ENCODE measurements at regions not wholly inside any gene's neighbourhood (a gene's known extent, or its start where the extent isn't known, plus 50 kb on each side); places are given as distances from the start of the nearest gene placed in this dataset.

DNA sequence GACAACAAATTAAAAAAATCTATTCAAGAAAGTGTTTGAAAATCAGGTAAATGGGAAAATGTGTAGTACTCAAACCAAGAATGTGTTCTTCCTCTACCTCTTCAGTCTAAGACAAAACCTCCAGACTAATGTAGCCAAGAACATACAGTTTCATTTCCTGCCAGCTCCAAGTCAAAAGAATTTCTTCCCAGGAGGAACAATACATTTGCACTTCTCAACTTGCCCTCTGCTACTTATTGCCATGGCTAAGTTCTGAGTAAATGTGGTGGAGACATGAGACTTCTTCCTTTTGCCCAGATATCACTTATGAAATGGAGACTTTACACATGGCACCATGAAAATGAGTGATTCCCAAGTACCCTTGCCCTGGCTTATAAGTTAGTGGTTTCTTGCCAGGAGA lies 2112.2 kb upstream of the C9orf72 start:
- Mint-ChIP-seq H3K27ac (no peak overlapping the region), H3K9me3 (peaks cover 7 to 11% (median 9%) of the 10 kb centered on the region in 3 donors), H3K4me1 (no peaks in the 10 kb centered on the region), H3K36me3 (no peaks in the 10 kb centered on the region), H3K27me3 (no peaks in the 10 kb centered on the region), H3K4me3 (no peak overlapping the region)
- Histone ChIP-seq H3K4me1 (ENCODE audit: control insufficient read depth in 1 of 2, extremely low read depth in 1 of 2, insufficient read depth in 2 of 2, low read length in 2 of 2) (no peaks in the 10 kb centered on the region), H3K4me3 (ENCODE audit: control insufficient read depth in 1 of 2, extremely low read depth in 1 of 2, low read length in 1 of 2) (no peak overlapping the region), H3K27ac (ENCODE audit: low read length) (no peak overlapping the region), H3K9me3 (no peaks in the 10 kb centered on the region), H3K27me3 (replicated peaks in 1 of 2; ENCODE audit: control insufficient read depth in 2 of 2, extremely low read depth in 1 of 2, insufficient read depth in 2 of 2, low read length in 1 of 2) (no peaks in the 10 kb centered on the region), H3K36me3 (ENCODE audit: control insufficient read depth in 2 of 2, extremely low read depth in 1 of 2, insufficient read depth in 1 of 2, low read length in 1 of 2) (no peaks in the 10 kb centered on the region)
- no peak for DNase-seq
- CTCF ChIA-PET, result no interaction called here
- POLR2A ChIA-PET, result no interaction called here
- no peak for ATAC-seq (replicated peaks in 1 of 4)

DNA sequence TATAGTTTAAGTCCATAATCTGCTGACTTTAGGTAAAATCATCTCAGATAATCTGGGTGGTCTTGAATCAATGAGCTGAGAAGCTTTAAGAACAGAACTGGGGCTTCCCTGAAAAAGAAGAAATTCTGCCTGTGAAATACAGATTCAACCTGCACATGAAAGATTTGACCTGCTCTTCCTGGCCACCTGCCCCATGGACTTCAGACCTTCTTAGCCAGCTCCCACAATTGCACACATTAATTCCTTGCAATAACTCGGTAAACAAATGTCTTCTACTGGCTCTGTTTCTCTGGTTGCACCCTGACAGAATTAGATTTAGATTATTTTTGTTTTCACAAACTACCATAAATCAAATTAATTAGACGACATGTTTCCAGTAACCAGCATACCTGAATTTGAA lies 2117.9 kb upstream of the C9orf72 start:
- POLR2A ChIA-PET, result no interaction called here
- Histone ChIP-seq H3K27me3 (replicated peaks in 1 of 2; ENCODE audit: control insufficient read depth in 2 of 2, extremely low read depth in 1 of 2, insufficient read depth in 2 of 2, low read length in 1 of 2) (no peaks in the 10 kb centered on the region), H3K4me3 (ENCODE audit: control insufficient read depth in 1 of 2, extremely low read depth in 1 of 2, low read length in 1 of 2) (no peak overlapping the region), H3K27ac (ENCODE audit: low read length) (no peak overlapping the region), H3K9me3 (no peaks in the 10 kb centered on the region), H3K36me3 (ENCODE audit: control insufficient read depth in 2 of 2, extremely low read depth in 1 of 2, insufficient read depth in 1 of 2, low read length in 1 of 2) (no peaks in the 10 kb centered on the region), H3K4me1 (ENCODE audit: control insufficient read depth in 1 of 2, extremely low read depth in 1 of 2, insufficient read depth in 2 of 2, low read length in 2 of 2) (no peaks in the 10 kb centered on the region)
- CTCF ChIA-PET, result no interaction called here
- Mint-ChIP-seq H3K27me3 (no peaks in the 10 kb centered on the region), H3K27ac (no peak overlapping the region), H3K36me3 (no peaks in the 10 kb centered on the region), H3K4me1 (no peaks in the 10 kb centered on the region), H3K9me3 (peaks cover 9 to 18% (median 17%) of the 10 kb centered on the region in 3 donors), H3K4me3 (no peak overlapping the region)
- no CpG with 5 or more reads among the region's 2 CpGs for WGBS (ENCODE audit: insufficient coverage)
- DNase-seq (no peak), ATAC-seq (replicated peaks in 1 of 4) (no peak)

DNA sequence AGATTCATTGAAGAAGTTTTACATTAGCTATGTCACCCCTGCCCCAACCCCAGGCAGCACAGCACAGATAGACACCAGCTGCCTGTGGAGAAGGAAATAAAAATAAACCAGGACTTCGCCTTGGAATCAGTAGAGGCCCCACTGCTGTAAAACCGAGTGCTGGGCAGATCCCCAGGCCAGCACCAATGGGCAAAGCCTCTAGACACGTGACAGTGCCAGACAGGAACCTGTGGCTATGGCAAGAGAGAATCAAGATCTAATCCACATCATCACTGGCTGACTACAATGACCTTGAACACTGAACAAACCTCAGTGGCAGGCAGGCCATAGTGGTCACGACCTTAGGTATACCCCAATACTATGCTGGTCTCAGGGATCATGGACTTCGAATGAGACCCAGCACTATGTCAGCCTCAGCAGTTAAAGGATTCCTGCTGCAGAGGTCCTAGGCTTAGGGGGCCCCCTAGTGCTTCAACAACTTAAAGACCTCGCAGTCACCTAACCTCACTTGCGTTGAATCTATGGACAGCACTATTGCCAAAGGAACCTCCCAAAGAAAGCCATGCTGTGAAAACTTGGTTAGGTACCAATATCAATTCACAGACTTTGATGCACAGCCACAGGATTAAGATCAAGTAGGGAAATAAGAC lies 2118.6 kb upstream of the C9orf72 start:
- CTCF ChIA-PET, result no interaction called here

DNA sequence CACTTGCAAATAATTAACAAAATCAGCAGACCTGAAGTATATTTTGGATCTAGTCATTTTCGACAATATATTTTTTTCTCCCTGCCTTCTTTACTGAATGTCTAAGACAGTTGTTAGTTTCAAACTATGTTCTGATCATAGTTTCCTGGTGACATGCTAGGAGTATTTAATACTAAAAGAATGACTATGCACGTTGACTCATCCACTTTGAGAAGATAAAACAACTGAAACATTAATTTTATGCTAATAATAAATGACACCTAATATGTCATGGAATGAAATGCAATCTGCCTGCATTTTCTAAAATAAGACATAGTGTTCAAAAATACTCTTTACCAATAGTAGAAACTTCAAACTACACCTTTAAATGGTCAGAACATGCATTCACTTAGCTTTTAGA lies 2123.7 kb upstream of the C9orf72 start:
- Mint-ChIP-seq H3K9me3 (peaks cover 6 to 16% (median 12%) of the 10 kb centered on the region in 3 donors), H3K4me1 (no peaks in the 10 kb centered on the region), H3K27me3 (no peaks in the 10 kb centered on the region), H3K36me3 (no peaks in the 10 kb centered on the region), H3K4me3 (no peak overlapping the region), H3K27ac (no peak overlapping the region)
- no CpG with 5 or more reads among the region's 2 CpGs for whole genome bisulfite sequencing (ENCODE audit: insufficient coverage)
- H3K9me3 ChIP-seq, result no peaks in the 10 kb centered on the region
- H3K36me3 ChIP-seq (ENCODE audit: control insufficient read depth in 2 of 2, extremely low read depth in 1 of 2, insufficient read depth in 1 of 2, low read length in 1 of 2), result no peaks in the 10 kb centered on the region
- ATAC-seq (replicated peaks in 1 of 4), result no peak
- ChIA-PET CTCF (no interaction called here), POLR2A (no interaction called here)
- no peaks in the 10 kb centered on the region for H3K4me1 ChIP-seq (ENCODE audit: control insufficient read depth in 1 of 2, extremely low read depth in 1 of 2, insufficient read depth in 2 of 2, low read length in 2 of 2)
- no peak for DNase-seq
- H3K4me3 ChIP-seq (ENCODE audit: control insufficient read depth in 1 of 2, extremely low read depth in 1 of 2, low read length in 1 of 2), result no peak overlapping the region
- no peak overlapping the region for H3K27ac ChIP-seq (ENCODE audit: low read length)
- no peaks in the 10 kb centered on the region for H3K27me3 ChIP-seq (replicated peaks in 1 of 2; ENCODE audit: control insufficient read depth in 2 of 2, extremely low read depth in 1 of 2, insufficient read depth in 2 of 2, low read length in 1 of 2)

More for the DNA sequence above, 2118.6 kb upstream of the C9orf72 start:
- H3K9me3 ChIP-seq, result no peaks in the 10 kb centered on the region
- Mint-ChIP-seq H3K27ac (no peak overlapping the region), H3K27me3 (no peaks in the 10 kb centered on the region), H3K4me1 (no peaks in the 10 kb centered on the region), H3K36me3 (no peaks in the 10 kb centered on the region), H3K9me3 (peaks cover 9 to 18% (median 17%) of the 10 kb centered on the region in 3 donors), H3K4me3 (no peak overlapping the region)
- H3K36me3 ChIP-seq (ENCODE audit: control insufficient read depth in 2 of 2, extremely low read depth in 1 of 2, insufficient read depth in 1 of 2, low read length in 1 of 2), result no peaks in the 10 kb centered on the region
- no peaks in the 10 kb centered on the region for H3K27me3 ChIP-seq (replicated peaks in 1 of 2; ENCODE audit: control insufficient read depth in 2 of 2, extremely low read depth in 1 of 2, insufficient read depth in 2 of 2, low read length in 1 of 2)
- WGBS (ENCODE audit: insufficient coverage), result 37% methylated on average over 5 of the region's 7 CpGs
- H3K27ac ChIP-seq (ENCODE audit: low read length), result no peak overlapping the region
- H3K4me1 ChIP-seq (ENCODE audit: control insufficient read depth in 1 of 2, extremely low read depth in 1 of 2, insufficient read depth in 2 of 2, low read length in 2 of 2), result no peaks in the 10 kb centered on the region
- no peak for ATAC-seq (replicated peaks in 1 of 4)
- POLR2A ChIA-PET, result no interaction called here
- H3K4me3 ChIP-seq (ENCODE audit: control insufficient read depth in 1 of 2, extremely low read depth in 1 of 2, low read length in 1 of 2), result no peak overlapping the region
- DNase-seq, result no peak

DNA sequence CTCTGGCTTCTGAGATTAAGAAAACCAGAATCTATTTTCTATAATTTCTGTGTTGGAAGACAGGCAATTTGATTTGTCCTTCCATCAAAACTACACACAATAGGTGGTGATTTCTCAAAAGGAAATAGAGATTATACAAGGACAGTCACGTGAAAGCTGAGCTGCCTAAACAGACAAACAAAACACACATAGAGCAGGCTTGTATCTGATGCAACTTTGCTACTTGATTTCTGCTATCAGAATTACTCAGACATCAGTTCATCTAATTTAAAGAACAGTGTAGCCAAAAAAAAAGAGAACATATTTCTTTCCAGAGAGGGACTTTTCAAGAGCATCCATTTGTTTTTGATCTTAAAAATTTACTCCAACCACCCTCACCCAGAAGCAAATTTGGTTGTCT lies 2128.3 kb upstream of the C9orf72 start:
- Mint-ChIP-seq H3K27me3 (no peaks in the 10 kb centered on the region), H3K36me3 (no peaks in the 10 kb centered on the region), H3K9me3 (peaks cover 0 to 3% (median 0%) of the 10 kb centered on the region in 3 donors), H3K4me3 (no peak overlapping the region), H3K4me1 (no peaks in the 10 kb centered on the region), H3K27ac (no peak overlapping the region)
- Histone ChIP-seq H3K4me3 (ENCODE audit: control insufficient read depth in 1 of 2, extremely low read depth in 1 of 2, low read length in 1 of 2) (no peak overlapping the region), H3K27ac (ENCODE audit: low read length) (no peak overlapping the region), H3K9me3 (no peaks in the 10 kb centered on the region), H3K36me3 (ENCODE audit: control insufficient read depth in 2 of 2, extremely low read depth in 1 of 2, insufficient read depth in 1 of 2, low read length in 1 of 2) (no peaks in the 10 kb centered on the region), H3K27me3 (replicated peaks in 1 of 2; ENCODE audit: control insufficient read depth in 2 of 2, extremely low read depth in 1 of 2, insufficient read depth in 2 of 2, low read length in 1 of 2) (no peaks in the 10 kb centered on the region), H3K4me1 (ENCODE audit: control insufficient read depth in 1 of 2, extremely low read depth in 1 of 2, insufficient read depth in 2 of 2, low read length in 2 of 2) (no peaks in the 10 kb centered on the region)
- ChIA-PET CTCF (no interaction called here), POLR2A (no interaction called here)
- no peak for ATAC-seq (replicated peaks in 1 of 4)
- no peak for DNase-seq
- no CpG with 5 or more reads among the region's 1 CpG for WGBS (ENCODE audit: insufficient coverage)

DNA sequence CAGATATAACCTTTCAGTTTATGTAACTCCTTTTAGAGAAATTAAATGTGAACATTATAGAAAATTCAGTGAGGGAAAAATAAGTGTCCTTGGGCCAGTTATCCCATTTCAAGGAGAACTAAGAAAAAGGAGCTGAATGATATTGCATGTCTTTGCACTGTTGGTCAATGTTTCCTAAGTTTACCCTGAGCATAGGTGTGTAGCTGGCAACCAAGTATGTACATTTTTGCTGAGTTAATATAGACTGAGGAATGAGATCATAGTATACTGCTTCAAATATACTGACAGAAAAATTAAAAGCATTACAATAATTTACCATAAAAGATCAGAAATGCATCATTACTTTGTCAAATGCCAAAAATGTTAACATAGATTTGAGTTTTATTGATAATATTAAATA lies 2128.7 kb upstream of the C9orf72 start:
- no peak for DNase-seq
- Mint-ChIP-seq H3K4me1 (no peaks in the 10 kb centered on the region), H3K9me3 (peaks cover 0 to 3% (median 0%) of the 10 kb centered on the region in 3 donors), H3K27ac (no peak overlapping the region), H3K4me3 (no peak overlapping the region), H3K36me3 (no peaks in the 10 kb centered on the region), H3K27me3 (no peaks in the 10 kb centered on the region)
- no peak overlapping the region for H3K4me3 ChIP-seq (ENCODE audit: control insufficient read depth in 1 of 2, extremely low read depth in 1 of 2, low read length in 1 of 2)
- POLR2A ChIA-PET, result no interaction called here
- no peak for ATAC-seq (replicated peaks in 1 of 4)
- no peaks in the 10 kb centered on the region for H3K36me3 ChIP-seq (ENCODE audit: control insufficient read depth in 2 of 2, extremely low read depth in 1 of 2, insufficient read depth in 1 of 2, low read length in 1 of 2)
- CTCF ChIA-PET, result no interaction called here
- H3K27ac ChIP-seq (ENCODE audit: low read length), result no peak overlapping the region
- no peaks in the 10 kb centered on the region for H3K4me1 ChIP-seq (ENCODE audit: control insufficient read depth in 1 of 2, extremely low read depth in 1 of 2, insufficient read depth in 2 of 2, low read length in 2 of 2)
- no peaks in the 10 kb centered on the region for H3K27me3 ChIP-seq (replicated peaks in 1 of 2; ENCODE audit: control insufficient read depth in 2 of 2, extremely low read depth in 1 of 2, insufficient read depth in 2 of 2, low read length in 1 of 2)
- H3K9me3 ChIP-seq, result no peaks in the 10 kb centered on the region

DNA sequence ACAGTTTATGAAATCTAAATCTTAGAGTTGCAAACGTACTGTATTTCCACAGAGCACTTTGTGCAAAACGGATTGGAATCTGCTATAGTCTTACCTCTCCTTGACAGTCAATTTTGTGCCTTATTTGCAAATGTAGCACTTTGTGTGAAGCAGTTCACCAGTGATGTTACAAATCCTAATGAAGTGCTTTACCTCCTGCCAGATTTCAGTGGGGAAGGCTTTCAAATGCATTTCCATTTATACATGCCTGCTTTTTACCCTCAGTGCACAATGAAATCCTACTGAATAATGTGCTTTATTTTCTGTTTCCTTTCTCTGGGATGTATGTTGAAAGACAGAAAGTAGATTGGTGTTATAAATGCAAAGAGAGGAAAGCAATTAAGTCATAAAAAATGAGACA lies 2141.6 kb upstream of the C9orf72 start:
- WGBS (ENCODE audit: insufficient coverage), result 80% methylated on average over 1 of the region's 2 CpGs
- Histone ChIP-seq H3K27me3 (replicated peaks in 1 of 2; ENCODE audit: control insufficient read depth in 2 of 2, extremely low read depth in 1 of 2, insufficient read depth in 2 of 2, low read length in 1 of 2) (no peaks in the 10 kb centered on the region), H3K4me1 (ENCODE audit: control insufficient read depth in 1 of 2, extremely low read depth in 1 of 2, insufficient read depth in 2 of 2, low read length in 2 of 2) (no peaks in the 10 kb centered on the region), H3K4me3 (ENCODE audit: control insufficient read depth in 1 of 2, extremely low read depth in 1 of 2, low read length in 1 of 2) (no peak overlapping the region), H3K36me3 (ENCODE audit: control insufficient read depth in 2 of 2, extremely low read depth in 1 of 2, insufficient read depth in 1 of 2, low read length in 1 of 2) (no peaks in the 10 kb centered on the region), H3K27ac (ENCODE audit: low read length) (no peak overlapping the region), H3K9me3 (no peaks in the 10 kb centered on the region)
- H3K36me3 Mint-ChIP-seq, result no peaks in the 10 kb centered on the region
- no peak for DNase-seq
- POLR2A ChIA-PET, result no interaction called here
- CTCF ChIA-PET, result no interaction called here
- H3K4me3 Mint-ChIP-seq, result no peak overlapping the region
- no peak for ATAC-seq (replicated peaks in 1 of 4)
- H3K4me1 Mint-ChIP-seq, result no peaks in the 10 kb centered on the region
- H3K9me3 Mint-ChIP-seq, result peaks cover 0 to 11% (median 7%) of the 10 kb centered on the region in 3 donors
- H3K27ac Mint-ChIP-seq, result no peak overlapping the region
- H3K27me3 Mint-ChIP-seq, result no peaks in the 10 kb centered on the region

Data from T-cell (primary cell).